SU-DHL-6 (cell line): ENCODE measurements at regions not wholly inside any gene's neighbourhood (a gene's known extent, or its start where the extent isn't known, plus 50 kb on each side); places are given as distances from the start of the nearest gene placed in this dataset.

Experiments used
- EZH2phosphoT487 ChIP-seq: fragments of 200-600 bp; sonication (generic), shearing (Covaris generic); conservative IDR thresholded peaks from 2 replicates; pipeline ENCODE4 v1.6.1; 2018; ENCODE audit warnings: mild to moderate bottlenecking, antibody characterized with exemption, low read length, moderate library complexity, mixed read lengths
- TF ChIP-seq, protein P1 (sequence below): fragments of 200-600 bp; sonication (generic); IDR thresholded peaks from one replicate; pipeline ENCODE4 v1.5.1; 2017; ENCODE audit warnings: antibody characterized with exemption, mild to moderate bottlenecking, low read length, moderate library complexity; ENCODE audit not compliant: insufficient read depth, poor library complexity, severe bottlenecking

GRCh38 chr4:124155239-124155638, 557.3 kb downstream of the ANKRD50 start:
- TF ChIP-seq, protein P1, sequence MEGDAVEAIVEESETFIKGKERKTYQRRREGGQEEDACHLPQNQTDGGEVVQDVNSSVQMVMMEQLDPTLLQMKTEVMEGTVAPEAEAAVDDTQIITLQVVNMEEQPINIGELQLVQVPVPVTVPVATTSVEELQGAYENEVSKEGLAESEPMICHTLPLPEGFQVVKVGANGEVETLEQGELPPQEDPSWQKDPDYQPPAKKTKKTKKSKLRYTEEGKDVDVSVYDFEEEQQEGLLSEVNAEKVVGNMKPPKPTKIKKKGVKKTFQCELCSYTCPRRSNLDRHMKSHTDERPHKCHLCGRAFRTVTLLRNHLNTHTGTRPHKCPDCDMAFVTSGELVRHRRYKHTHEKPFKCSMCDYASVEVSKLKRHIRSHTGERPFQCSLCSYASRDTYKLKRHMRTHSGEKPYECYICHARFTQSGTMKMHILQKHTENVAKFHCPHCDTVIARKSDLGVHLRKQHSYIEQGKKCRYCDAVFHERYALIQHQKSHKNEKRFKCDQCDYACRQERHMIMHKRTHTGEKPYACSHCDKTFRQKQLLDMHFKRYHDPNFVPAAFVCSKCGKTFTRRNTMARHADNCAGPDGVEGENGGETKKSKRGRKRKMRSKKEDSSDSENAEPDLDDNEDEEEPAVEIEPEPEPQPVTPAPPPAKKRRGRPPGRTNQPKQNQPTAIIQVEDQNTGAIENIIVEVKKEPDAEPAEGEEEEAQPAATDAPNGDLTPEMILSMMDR, result no peak
- TF ChIP-seq EZH2phosphoT487, result no peak
